Heart left ventricle (tissue), 13 donors: ENCODE measurements at regions not wholly inside any gene's neighbourhood (a gene's known extent, or its start where the extent isn't known, plus 50 kb on each side); places are given as distances from the start of the nearest gene placed in this dataset.

Source experiments
- CTCF ChIP-seq, 12 donors: fragments of 200-600 bp; sonication (generic) in 4 of 12; IDR thresholded peaks; one replicate each; pipeline versions ENCODE4 v1.5.0 to v1.8.0; 2018 to 2022; ENCODE audit warnings: antibody characterized with exemption in 12 of 12, mild to moderate bottlenecking in 5 of 12
- POLR2A ChIP-seq, 2 donors: fragments of 450-650 bp; IDR thresholded peaks; one replicate each; pipeline ENCODE4 v1.6.1; 2017; ENCODE audit warnings: antibody characterized with exemption in 2 of 2, mild to moderate bottlenecking in 2 of 2, moderate library complexity in 2 of 2
- donor health status: ischemic (EF 13 %, LVEDD 7.1; RV severe dilation, severe dysfunction).
- donor health status: DM: no; HTN: yes; CAD: no.
- donor health status: DM: no; HTN: no; CAD: no.
- donor health status: ischemic (EF 25% LVEDD 6.9; RV normal size, moderate dysfunction).
- donor health status: ischemic (EF 25% LVEDD 5.7; RV mildly dilated, moderate dysfunction).
- donor health status: ischemic (EF 35%, LVEDD 5.7; RV mildly dilated, moderate dysfunction).
- donor health status: nonischemic (EF 11% LVEDD 7.7; RV severe dilation, severe dysfunction).
- donor health status: DM: yes; HTN: yes; CAD: no.
- donor health status: PGD.
- donor health status: ischemic (EF 29% LVEDD 5.4; RV normal size, mild dysfunction).
- donor health status: nonischemic (EF 23%, LVEDD 6.1; RV moderate dilation, normal function).

- TF ChIP-seq CTCF (IDR thresholded peaks at IDR 0.05) (no peak), POLR2A (IDR thresholded peaks at IDR 0.05) (no peak)
Measured at GRCh38 chr2:163175294-163175693, 336.7 kb upstream of the KCNH7 start.
